Thymus (tissue), 11 donors: ENCODE measurements at regions not wholly inside any gene's neighbourhood (a gene's known extent, or its start where the extent isn't known, plus 50 kb on each side); places are given as distances from the start of the nearest gene placed in this dataset.

Experiments used
- DNase-seq, 9 donors: peaks; one replicate each; pipeline ENCODE4 v3.0.0-alpha.2; 2013; ENCODE audit warnings: low spot score in 9 of 9, low read depth in 6 of 9, missing footprints in 1 of 9
- H3K27ac ChIP-seq, 2 donors: one replicate each; pipeline ENCODE4 v1.5.1; 2013; ENCODE audit warnings: control low read depth in 1 of 2, low read depth in 1 of 2, low read length in 1 of 2, mild to moderate bottlenecking in 1 of 2, moderate library complexity in 1 of 2
- H3K27me3 ChIP-seq, 2 donors: one replicate each; pipeline ENCODE4 v1.5.1; 2013; ENCODE audit warnings: low read length in 1 of 2; ENCODE audit not compliant: control insufficient read depth in 2 of 2, insufficient read depth in 1 of 2
- H3K36me3 ChIP-seq, 2 donors: one replicate each; pipeline ENCODE4 v1.5.1; 2013; ENCODE audit warnings: low read length in 1 of 2, mild to moderate bottlenecking in 1 of 2, moderate library complexity in 1 of 2; ENCODE audit not compliant: control insufficient read depth in 2 of 2, insufficient read depth in 2 of 2
- H3K4me1 ChIP-seq, 2 donors: one replicate each; pipeline ENCODE4 v1.5.1; 2013; ENCODE audit warnings: low read length in 2 of 2; ENCODE audit not compliant: control insufficient read depth in 2 of 2, insufficient read depth in 2 of 2
- H3K4me3 ChIP-seq, 2 donors: one replicate each; pipeline ENCODE4 v1.5.1; 2013; ENCODE audit warnings: low read length in 2 of 2, control low read depth in 1 of 2, mild to moderate bottlenecking in 1 of 2
- H3K9me3 ChIP-seq, 2 donors: one replicate each; pipeline ENCODE4 v1.5.1; 2013; ENCODE audit warnings: low read length in 1 of 2, mild to moderate bottlenecking in 1 of 2; ENCODE audit not compliant: control insufficient read depth in 2 of 2, insufficient read depth in 1 of 2
- whole genome bisulfite sequencing: extraction: QIAGEN DNeasy Blood & Tissue Kit; methylation state at CpG from one replicate; pipeline ENCODE4 v1.1.7; 2013; 5-methylcytosine and 5-hydroxymethylcytosine counted together
- donor health status: healthy.

- Histone ChIP-seq H3K4me1 (no peaks in the 10 kb centered on the region), H3K4me3 (no peak overlapping the region), H3K36me3 (no peaks in the 10 kb centered on the region), H3K9me3 (peaks cover 0 to 15% of the 10 kb centered on the region in 2 donors), H3K27ac (no peak overlapping the region), H3K27me3 (no peaks in the 10 kb centered on the region)
- WGBS, result 88% methylated on average over 1 of the region's 1 CpG
- DNase-seq, result no peak
Observed at GRCh38 chr4:106601519-106601918, 232.9 kb upstream of the GIMD1 start.

- no peaks in the 10 kb centered on the region for H3K27me3 ChIP-seq
- no peaks in the 10 kb centered on the region for H3K9me3 ChIP-seq
- H3K27ac ChIP-seq, result no peak overlapping the region
- no peaks in the 10 kb centered on the region for H3K4me1 ChIP-seq
- H3K4me3 ChIP-seq, result no peak overlapping the region
- WGBS, result 91% methylated on average over 1 of the region's 1 CpG
- H3K36me3 ChIP-seq, result no peaks in the 10 kb centered on the region
- no peak for DNase-seq
Observed at GRCh38 chr4:106595906-106596305, 227.3 kb upstream of the GIMD1 start.

- Histone ChIP-seq H3K4me1 (no peaks in the 10 kb centered on the region), H3K27ac (no peak overlapping the region), H3K4me3 (no peak overlapping the region), H3K27me3 (no peaks in the 10 kb centered on the region), H3K36me3 (no peaks in the 10 kb centered on the region), H3K9me3 (no peaks in the 10 kb centered on the region)
- DNase-seq, result no peak
Observed at GRCh38 chr4:106594291-106594952, 225.8 kb upstream of the GIMD1 start.

DNA sequence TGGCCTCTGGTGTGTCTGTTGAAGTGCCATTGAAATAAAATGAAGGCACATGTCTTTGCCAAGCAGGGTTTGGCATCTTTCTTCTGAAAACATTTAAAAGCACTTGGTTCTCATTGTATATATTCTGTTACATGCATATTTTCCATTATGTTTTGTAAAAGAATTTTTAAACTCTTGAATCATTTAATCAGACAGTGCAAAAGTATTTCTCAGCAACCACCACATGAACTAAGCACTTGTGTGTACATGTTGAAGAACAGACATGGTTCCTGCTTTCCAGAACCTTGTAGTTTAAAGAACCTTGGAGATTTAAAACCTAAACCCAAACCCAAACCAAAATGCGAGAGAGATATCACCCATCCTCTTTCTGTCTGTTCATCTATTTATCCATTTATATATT is 220.3 kb upstream of the GIMD1 start:
- WGBS, result 91% methylated on average over 1 of the region's 1 CpG
- no peaks in the 10 kb centered on the region for H3K27me3 ChIP-seq

GRCh38 chr4:106587558-106587957 is 219.0 kb upstream of the GIMD1 start:
- Histone ChIP-seq H3K4me1 (no peaks in the 10 kb centered on the region), H3K27ac (no peak overlapping the region), H3K36me3 (no peaks in the 10 kb centered on the region), H3K9me3 (no peaks in the 10 kb centered on the region), H3K27me3 (no peaks in the 10 kb centered on the region), H3K4me3 (no peak overlapping the region)
- no peak for DNase-seq
- 93% methylated on average over 1 of the region's 1 CpG for WGBS

More for the DNA sequence above, 220.3 kb upstream of the GIMD1 start:
- Histone ChIP-seq H3K4me1 (no peaks in the 10 kb centered on the region), H3K27ac (no peak overlapping the region), H3K4me3 (no peak overlapping the region), H3K36me3 (no peaks in the 10 kb centered on the region), H3K9me3 (no peaks in the 10 kb centered on the region)
- DNase-seq, result no peak

DNA sequence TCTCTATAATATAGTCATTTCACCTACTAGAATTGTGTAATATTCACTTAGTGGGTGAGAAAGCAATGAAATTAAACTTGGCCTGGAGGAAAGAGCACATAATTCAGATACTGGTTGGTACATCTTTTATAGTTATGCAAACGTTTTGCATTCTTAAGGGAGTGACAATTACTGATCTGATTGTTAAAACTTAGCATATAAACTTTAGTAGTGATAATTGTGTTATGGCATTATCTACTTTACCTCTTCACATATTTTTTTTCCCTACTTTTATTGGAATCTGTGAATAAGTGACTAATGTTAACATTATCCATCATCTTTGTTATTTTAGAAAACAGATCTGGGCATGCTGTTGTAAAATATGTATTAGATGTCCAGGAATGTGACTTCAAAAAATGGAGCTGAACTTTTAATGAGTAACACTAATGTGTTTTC is 217.4 kb upstream of the GIMD1 start:
- WGBS, result 77% methylated on average over 1 of the region's 1 CpG
- no peak for DNase-seq
- Histone ChIP-seq H3K27me3 (no peaks in the 10 kb centered on the region), H3K36me3 (no peaks in the 10 kb centered on the region), H3K4me1 (no peaks in the 10 kb centered on the region), H3K27ac (no peak overlapping the region), H3K4me3 (no peak overlapping the region), H3K9me3 (no peaks in the 10 kb centered on the region)

- Histone ChIP-seq H3K36me3 (no peaks in the 10 kb centered on the region), H3K27ac (no peak overlapping the region), H3K4me3 (no peak overlapping the region), H3K9me3 (no peaks in the 10 kb centered on the region), H3K4me1 (no peaks in the 10 kb centered on the region), H3K27me3 (no peaks in the 10 kb centered on the region)
- DNase-seq, result no peak
Observed at GRCh38 chr4:106584337-106584989, 215.9 kb upstream of the GIMD1 start.

DNA sequence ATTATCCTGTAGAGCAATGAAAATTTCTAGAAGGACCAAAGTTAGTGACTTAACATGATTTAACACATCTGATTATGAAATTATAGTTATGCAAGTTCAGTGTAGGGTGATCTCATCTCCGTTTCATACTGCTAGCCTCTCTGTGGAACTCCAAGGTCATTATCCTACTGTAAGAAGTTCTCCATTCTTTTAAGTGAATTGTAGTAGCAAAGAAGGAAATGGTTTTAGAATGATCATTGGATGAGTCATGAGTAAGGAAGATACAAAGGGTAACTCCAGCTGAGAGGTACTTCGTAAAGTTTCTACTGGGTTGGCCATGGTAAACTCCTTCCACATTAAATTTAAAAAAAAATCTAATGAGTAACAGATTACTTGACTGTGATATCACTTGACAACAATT is 215.0 kb upstream of the GIMD1 start:
- no peaks in the 10 kb centered on the region for H3K4me1 ChIP-seq
- no peak for DNase-seq
- WGBS, result 92% methylated on average over 2 of the region's 2 CpGs
- no peaks in the 10 kb centered on the region for H3K9me3 ChIP-seq
- H3K36me3 ChIP-seq, result no peaks in the 10 kb centered on the region
- H3K27ac ChIP-seq, result no peak overlapping the region
- no peaks in the 10 kb centered on the region for H3K27me3 ChIP-seq
- no peak overlapping the region for H3K4me3 ChIP-seq

- no peaks in the 10 kb centered on the region for H3K27me3 ChIP-seq
- no peak overlapping the region for H3K27ac ChIP-seq
- H3K9me3 ChIP-seq, result no peaks in the 10 kb centered on the region
- no peak overlapping the region for H3K4me3 ChIP-seq
- no peaks in the 10 kb centered on the region for H3K4me1 ChIP-seq
- H3K36me3 ChIP-seq, result no peaks in the 10 kb centered on the region
- whole genome bisulfite sequencing, result 86% methylated on average over 2 of the region's 2 CpGs
- DNase-seq, result no peak
Observed at GRCh38 chr4:106583108-106583507, 214.5 kb upstream of the GIMD1 start.
